HG03460 (cell line): ENCODE measurements at regions not wholly inside any gene's neighbourhood (a gene's known extent, or its start where the extent isn't known, plus 50 kb on each side); places are given as distances from the start of the nearest gene placed in this dataset.

Source experiments
- ATAC-seq: cut with Tn5 transposase; IDR thresholded peaks from one replicate; pipeline ENCODE4 v1.9.1; 2021; ENCODE audit not compliant: unreplicated experiment

DNA sequence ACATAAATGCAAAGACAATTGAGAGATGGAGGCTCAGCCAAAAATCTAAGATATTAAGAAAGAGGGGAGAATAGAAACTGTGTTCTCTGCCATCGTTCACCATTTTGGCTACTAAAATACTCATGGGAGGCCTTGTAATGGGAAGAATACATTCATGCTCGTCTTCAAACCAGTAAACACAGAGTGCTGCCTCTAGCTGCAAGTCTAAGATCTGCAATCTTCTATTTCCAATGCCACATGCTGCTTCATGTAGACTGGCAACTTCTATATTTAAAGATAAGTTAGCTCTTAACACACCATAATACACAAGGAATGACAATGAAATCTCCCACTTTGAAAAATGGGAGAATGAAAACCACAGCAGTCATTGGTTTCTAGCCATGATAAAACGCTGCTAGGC is 387.3 kb downstream of the HS3ST3B1 start:
- ATAC-seq, result no peak

GRCh38 chr17:14672830-14673229 is 371.9 kb downstream of the HS3ST3B1 start:
- no peak for ATAC-seq

- ATAC-seq, result no peak
These were observed 370.0 kb downstream of the HS3ST3B1 start for GRCh38 chr17:14670861-14671260.

- ATAC-seq, result no peak
These were observed 363.6 kb downstream of the HS3ST3B1 start for GRCh38 chr17:14664511-14664910.

- ATAC-seq, result no peak
These were observed 340.2 kb downstream of the HS3ST3B1 start for GRCh38 chr17:14641117-14641516.

- ATAC-seq, result no peak
These were observed 336.4 kb downstream of the HS3ST3B1 start for GRCh38 chr17:14637260-14637659.

DNA sequence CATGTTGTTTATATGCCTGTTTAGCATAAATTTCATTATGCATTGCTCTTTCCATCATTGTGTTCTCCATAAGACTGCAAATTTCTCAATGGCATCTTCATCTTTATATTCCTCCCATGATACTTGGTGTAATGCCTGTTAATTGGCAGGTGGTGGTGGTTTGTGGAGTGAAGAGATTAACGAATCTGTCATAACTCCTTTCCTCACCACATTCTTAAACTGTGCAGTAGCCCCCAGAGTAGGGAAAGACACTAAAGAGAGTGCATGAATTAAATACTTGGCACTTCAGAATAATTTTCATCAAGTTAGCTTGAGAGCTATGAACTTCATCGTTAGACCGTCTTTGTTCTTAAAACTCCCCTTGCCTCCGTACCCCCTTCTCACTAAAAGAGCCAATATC is 329.7 kb downstream of the HS3ST3B1 start:
- ATAC-seq, result no peak

DNA sequence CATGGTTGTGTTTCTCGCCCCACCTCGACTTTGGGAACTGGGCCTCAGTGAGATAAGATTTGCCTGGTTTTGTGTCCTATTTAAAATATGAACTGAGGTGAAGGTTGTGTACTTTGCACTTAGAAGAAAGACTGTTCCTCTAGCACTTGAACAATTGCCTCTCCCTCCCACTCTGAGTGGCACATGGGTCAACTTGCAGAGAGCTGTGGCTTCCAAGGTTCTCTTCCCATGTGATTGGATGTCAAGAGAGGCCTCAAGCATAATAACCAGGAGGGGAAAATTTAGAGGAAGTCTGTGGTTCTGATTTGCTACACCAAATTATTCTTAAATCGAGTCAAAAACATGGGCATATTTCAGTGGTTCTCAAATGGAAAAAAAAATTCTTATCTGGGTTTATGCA is 329.2 kb downstream of the HS3ST3B1 start:
- ATAC-seq, result no peak

DNA sequence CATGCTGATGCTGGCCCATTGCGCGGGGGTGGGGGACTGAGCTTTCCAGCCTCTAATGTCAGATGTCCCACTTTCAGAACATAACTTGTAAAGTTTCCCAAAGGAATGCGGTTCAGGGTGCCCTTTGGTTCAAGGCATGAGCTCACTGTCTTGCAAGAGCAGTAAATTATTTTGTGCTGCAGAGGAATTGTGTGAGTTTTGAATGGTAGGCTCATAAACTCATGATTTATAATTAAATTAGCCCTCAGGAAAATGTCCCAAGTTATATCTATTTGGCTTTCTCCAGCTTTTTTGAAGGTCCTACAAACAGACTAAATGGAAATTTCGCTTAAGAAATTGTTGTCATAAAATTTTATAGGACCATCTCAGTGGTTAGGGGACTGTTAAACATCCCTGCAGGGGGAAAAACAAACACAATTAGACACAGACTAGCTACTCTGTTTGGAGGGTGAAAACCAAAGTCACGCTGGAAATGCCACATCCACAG is 321.8 kb downstream of the HS3ST3B1 start:
- no peak for ATAC-seq

DNA sequence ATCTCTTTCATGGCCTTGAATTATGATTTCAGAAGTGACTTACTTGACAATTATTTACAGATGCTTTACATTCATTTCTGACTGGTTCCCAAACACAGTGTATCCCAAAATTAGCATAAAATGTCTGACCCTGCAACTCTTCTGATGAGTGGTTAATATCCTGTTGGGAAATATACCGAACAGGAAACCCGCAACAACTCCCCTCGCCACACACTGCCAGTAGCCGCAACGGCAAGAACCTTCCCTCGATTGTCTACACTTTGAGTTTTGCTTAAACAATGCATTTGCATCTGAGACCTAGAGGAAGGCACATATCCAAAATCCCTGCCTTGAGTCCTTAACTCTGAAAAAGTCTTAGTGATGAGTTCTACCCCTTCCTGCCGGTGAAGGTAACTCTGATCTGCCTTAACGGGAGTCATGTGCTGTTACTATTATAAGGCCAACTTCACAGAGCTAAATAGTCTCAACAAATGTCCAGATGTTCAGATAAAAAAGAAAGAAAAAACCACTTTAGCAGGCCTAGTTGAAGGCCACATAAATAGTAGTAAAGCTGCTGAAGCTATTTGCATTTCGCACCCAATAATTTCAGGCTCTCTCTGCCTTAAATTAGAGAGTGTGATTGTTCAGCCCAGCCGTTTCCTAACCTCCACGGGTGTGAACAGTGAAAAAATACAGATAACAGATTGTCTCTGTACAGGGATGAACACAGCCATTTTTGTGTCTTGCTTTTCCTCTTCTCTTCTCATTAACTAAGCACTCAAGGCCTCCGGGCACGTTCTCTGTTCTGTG is 321.1 kb downstream of the HS3ST3B1 start:
- ATAC-seq, result no peak

- no peak for ATAC-seq
These were observed 318.9 kb downstream of the HS3ST3B1 start for GRCh38 chr17:14619821-14620220.

DNA sequence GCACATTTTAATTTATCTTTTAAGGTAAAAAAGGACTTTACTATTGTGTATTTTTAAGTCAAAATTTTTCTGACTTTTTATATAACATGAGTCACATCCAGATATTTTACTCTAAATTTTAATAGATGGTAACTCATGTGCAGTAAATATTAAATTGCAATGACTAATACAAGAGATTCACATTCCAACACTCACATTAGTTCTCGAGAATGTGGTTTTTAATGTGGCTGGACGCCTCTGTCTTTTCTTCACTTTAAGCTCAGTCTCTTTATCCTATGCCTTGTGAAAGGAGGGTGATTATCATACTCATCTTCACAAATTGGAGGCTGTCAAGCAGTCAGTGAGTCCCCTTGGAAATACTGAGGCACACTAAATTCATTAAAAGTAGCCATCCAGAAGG is 315.6 kb downstream of the HS3ST3B1 start:
- no peak for ATAC-seq

DNA sequence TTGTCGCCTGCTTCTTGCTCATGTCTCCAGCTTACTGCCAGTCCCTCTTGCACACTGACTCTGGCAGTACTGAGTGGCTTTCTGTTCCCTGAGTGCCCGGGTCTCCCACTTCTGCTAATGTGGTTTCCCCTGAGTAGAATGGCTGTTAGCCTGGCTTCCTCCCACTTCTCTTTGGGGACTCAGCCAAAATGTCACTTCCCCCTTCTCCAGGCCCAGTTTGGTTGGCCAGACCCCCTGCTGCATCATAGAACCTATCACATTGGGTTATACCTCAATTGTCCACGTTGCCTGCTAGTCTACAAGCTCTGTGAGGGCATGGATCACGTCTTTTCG is 304.4 kb downstream of the HS3ST3B1 start:
- ATAC-seq, result no peak

GRCh38 chr17:14604591-14605266 is 303.8 kb downstream of the HS3ST3B1 start:
- no peak for ATAC-seq

DNA sequence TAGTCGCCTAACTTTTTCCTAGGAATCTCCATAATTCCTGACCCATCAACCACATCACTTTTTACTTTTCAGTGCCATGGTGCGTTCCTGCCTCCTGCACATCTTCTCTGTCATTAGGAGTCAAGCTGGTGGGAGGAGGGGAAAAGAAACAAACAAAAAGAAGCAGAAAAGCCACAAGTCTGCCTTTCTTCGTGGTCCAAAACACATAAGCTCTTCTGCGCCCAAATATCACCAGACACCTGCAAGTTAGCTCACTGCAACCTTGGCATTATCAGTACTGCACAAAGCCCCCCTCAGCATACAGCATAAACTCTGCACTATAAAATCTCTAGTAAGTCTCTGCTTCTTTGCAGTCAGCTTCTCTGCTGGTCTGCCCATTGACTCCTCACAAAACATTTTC is 295.3 kb downstream of the HS3ST3B1 start:
- no peak for ATAC-seq

DNA sequence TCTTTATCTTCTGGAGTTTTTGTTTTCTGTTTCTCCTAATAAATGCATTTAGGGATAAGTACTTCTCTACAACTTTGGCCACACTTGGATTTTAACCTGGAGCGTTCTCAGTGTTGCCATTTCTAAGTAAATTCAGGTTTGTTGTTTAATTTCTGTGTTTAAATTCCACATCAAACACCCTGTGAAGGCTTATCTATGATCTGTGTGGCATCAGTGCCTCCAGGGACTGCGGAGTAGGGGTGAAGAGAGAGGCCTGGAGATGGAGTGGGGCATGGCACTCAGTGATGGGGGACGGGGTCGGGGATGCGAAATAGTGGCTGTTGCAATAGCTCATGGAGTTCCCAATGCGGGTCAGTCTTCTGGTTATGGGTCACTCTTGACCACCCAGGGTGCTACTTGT is 294.8 kb downstream of the HS3ST3B1 start:
- ATAC-seq, result no peak

GRCh38 chr17:14594690-14595089 is 293.8 kb downstream of the HS3ST3B1 start:
- no peak for ATAC-seq

DNA sequence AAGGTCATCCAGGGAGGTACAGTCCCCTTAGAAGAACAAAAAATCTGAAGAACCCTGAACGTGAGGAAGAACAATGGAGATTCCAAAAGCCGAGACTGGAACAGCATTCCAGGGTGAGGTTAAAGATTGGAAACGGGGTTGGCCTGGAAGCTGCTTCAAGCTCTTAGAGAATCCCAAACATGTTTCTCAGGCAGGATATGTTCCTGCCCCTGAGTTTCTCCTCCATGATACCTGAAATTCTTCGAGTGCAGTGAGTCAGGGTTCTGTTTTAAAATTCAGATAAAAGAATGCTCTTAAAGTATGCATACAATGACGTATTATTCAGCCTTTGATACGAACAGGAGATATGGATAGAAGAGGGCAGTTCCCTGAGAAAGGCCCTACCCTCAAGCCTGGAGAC is 293.1 kb downstream of the HS3ST3B1 start:
- ATAC-seq, result no peak

DNA sequence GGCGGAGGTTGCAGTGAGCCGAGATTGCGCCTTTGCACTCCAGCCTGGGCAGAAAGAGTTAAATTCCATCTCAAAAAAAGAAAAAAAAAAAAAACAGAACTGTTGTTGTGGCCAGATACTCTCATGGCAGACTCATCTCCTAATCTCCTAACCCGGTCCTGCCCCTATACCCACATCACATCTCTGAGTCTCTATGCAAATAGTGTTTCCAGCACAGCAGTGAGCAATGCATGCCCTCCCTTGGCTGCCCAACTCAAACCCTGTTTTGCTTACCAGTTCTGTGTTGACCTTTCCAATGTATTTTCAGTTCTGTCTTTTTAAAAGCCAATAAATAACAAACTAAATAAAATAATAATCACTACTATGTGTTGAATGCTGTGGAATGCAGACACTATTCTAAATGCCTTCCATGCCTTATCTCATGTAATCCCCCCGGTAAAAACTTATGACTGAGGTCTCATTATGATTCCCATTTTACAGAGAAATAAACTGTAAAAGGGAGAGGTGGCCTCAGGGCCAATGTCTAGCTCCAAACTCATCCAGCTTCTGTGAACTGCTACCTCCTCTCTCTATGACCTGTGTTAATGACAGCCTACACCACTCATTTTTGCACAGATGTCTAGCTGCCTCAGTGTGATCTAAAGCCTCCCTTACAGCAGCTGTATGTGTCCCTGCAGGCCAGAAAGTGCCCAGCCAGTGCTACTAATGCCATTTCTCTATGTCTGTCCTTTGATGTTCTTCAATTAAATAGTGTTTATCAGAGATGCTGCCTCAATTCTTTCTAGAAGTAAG is 289.8 kb downstream of the HS3ST3B1 start:
- no peak for ATAC-seq

DNA sequence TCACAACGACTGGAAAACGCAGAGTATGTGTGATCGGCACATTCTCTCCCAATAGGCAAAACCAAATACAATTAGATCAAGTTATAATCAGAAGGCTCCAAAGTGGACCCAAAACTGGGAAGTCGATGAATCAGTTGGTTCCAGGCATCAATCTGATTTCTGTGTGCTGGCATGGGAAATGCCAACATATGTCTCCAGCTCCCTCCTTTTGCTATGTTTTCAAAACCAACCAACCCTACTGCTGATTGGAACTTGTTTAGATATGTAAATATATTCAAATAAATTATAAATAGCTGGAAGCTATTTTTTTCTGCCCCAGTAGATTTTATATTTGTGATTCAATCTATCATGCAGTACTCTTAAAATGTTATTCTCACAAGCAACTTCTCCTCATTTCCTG is 284.2 kb downstream of the HS3ST3B1 start:
- no peak for ATAC-seq

GRCh38 chr17:14582996-14583395 is 282.1 kb downstream of the HS3ST3B1 start:
- no peak for ATAC-seq
